IMR-90 (cell line): ENCODE measurements at regions not wholly inside any gene's neighbourhood (a gene's known extent, or its start where the extent isn't known, plus 50 kb on each side); places are given as distances from the start of the nearest gene placed in this dataset.

Experiments
- ATAC-seq: fragments of 200-7000 bp; cut with Tn5 transposase; 2 replicates; pipeline ENCODE4 v1.9.1; 2020; ENCODE audit warnings: low read depth, mild to moderate bottlenecking, moderate library complexity
- BruUV-seq: library from RNA; stranded (reverse); fragments of 400-500 nt; replicated peaks from 2 replicates; lab custom pipeline; 2021; lab: Mats Ljungman, UMichigan
- CTCF ChIA-PET: fragments of 300-600 bp; formaldehyde crosslinking; extraction: SDS; loops from one replicate; lab custom pipeline; 2021; ENCODE audit warnings: antibody characterized with exemption; lab: Yijun Ruan, JAX
- POLR2A ChIA-PET: fragments of 300-600 bp; sonication (Branson Sonifier 250); formaldehyde crosslinking; loops from one replicate; lab custom pipeline; 2022; ENCODE audit warnings: antibody characterized with exemption; ENCODE audit not compliant: unreplicated experiment; lab: Charles Lee
- DNase-seq: peaks from one replicate; pipeline ENCODE4 v3.0.0; 2013
- H2AFZ ChIP-seq: replicated peaks from 2 replicates; pipeline ENCODE3; 2013; ENCODE audit warnings: low read length, mild to moderate bottlenecking; ENCODE audit not compliant: poor library complexity
- H2AK5ac ChIP-seq: 2 replicates; pipeline ENCODE4 v1.6.1; 2013; ENCODE audit warnings: low read depth, low read length, inconsistent platforms
- H2AK9ac ChIP-seq: replicated peaks from 2 replicates; pipeline ENCODE3; 2013; ENCODE audit warnings: mild to moderate bottlenecking, low read depth, low read length, moderate library complexity; ENCODE audit not compliant: poor library complexity
- H2BK120ac ChIP-seq: 2 replicates; pipeline ENCODE4 v1.6.1; 2013; ENCODE audit warnings: low read depth, low read length, inconsistent platforms
- H2BK15ac ChIP-seq: 3 replicates; pipeline ENCODE4 v1.6.1; 2013; ENCODE audit warnings: low read depth, low read length, inconsistent platforms
- H2BK20ac ChIP-seq: 2 replicates; pipeline ENCODE4 v1.6.1; 2013; ENCODE audit warnings: low read depth, mild to moderate bottlenecking, inconsistent platforms, low read length, moderate library complexity
- H2BK5ac ChIP-seq: 2 replicates; pipeline ENCODE4 v1.6.1; 2013; ENCODE audit warnings: mild to moderate bottlenecking, low read depth, low read length, inconsistent platforms; ENCODE audit not compliant: poor library complexity, severe bottlenecking
- H3K14ac ChIP-seq: replicated peaks from 2 replicates; pipeline ENCODE4 v1.6.1; 2013; ENCODE audit warnings: low read depth, low read length, inconsistent platforms
- H3K18ac ChIP-seq: 2 replicates; pipeline ENCODE4 v1.6.1; 2013; ENCODE audit warnings: low read depth, low read length, control low read depth
- H3K23ac ChIP-seq: 2 replicates; pipeline ENCODE4 v1.6.1; 2013; ENCODE audit warnings: low read depth, low read length, inconsistent platforms
- H3K27ac ChIP-seq: 2 replicates; pipeline ENCODE4 v1.5.1; 2013; ENCODE audit warnings: mild to moderate bottlenecking, control low read depth, low read length; ENCODE audit not compliant: insufficient read depth
- H3K27me3 ChIP-seq: 2 replicates; pipeline ENCODE4 v1.6.1; 2013; ENCODE audit warnings: low read length; ENCODE audit not compliant: control insufficient read depth, insufficient read depth
- H3K36me3 ChIP-seq: 2 replicates; pipeline ENCODE4 v1.6.1; 2013; ENCODE audit warnings: low read length, mixed read lengths; ENCODE audit not compliant: control insufficient read depth, insufficient read depth
- H3K4ac ChIP-seq: 2 replicates; pipeline ENCODE4 v1.6.1; 2013; ENCODE audit warnings: low read depth, low read length, inconsistent platforms
- H3K4me1 ChIP-seq: 2 replicates; pipeline ENCODE4 v1.6.1; 2013; ENCODE audit warnings: low read length, mixed read lengths; ENCODE audit not compliant: control insufficient read depth, insufficient read depth
- H3K4me2 ChIP-seq: 2 replicates; pipeline ENCODE4 v1.6.1; 2013; ENCODE audit warnings: low read depth, mild to moderate bottlenecking, control low read depth, low read length, moderate library complexity
- H3K4me3 ChIP-seq: 2 replicates; pipeline ENCODE4 v1.5.1; 2013; ENCODE audit warnings: low read depth, mild to moderate bottlenecking, control low read depth, low read length, moderate library complexity; ENCODE audit not compliant: insufficient read depth
- H3K56ac ChIP-seq: 2 replicates; pipeline ENCODE4 v1.6.1; 2013; ENCODE audit warnings: low read length, inconsistent platforms; ENCODE audit not compliant: insufficient read depth; ENCODE audit errors: extremely low read depth
- H3K79me1 ChIP-seq, 2 experiments: 2 replicates each; pipeline ENCODE4 v1.6.1; 2013; ENCODE audit warnings: low read length in 2 of 2, inconsistent platforms in 1 of 2, low read depth in 1 of 2
- H3K9ac ChIP-seq: 2 replicates; pipeline ENCODE4 v1.6.1; 2013; ENCODE audit warnings: low read depth, low read length, control low read depth
- H3K9me1 ChIP-seq: 2 replicates; pipeline ENCODE4 v1.6.1; 2013; ENCODE audit warnings: low read length, inconsistent platforms; ENCODE audit not compliant: insufficient read depth
- H3K9me3 ChIP-seq: 2 replicates; pipeline ENCODE4 v1.6.1; 2013; ENCODE audit warnings: low read length; ENCODE audit not compliant: control insufficient read depth, insufficient read depth
- H4K20me1 ChIP-seq: 2 replicates; pipeline ENCODE4 v1.6.1; 2013; ENCODE audit warnings: low read length, inconsistent platforms; ENCODE audit not compliant: insufficient read depth
- H4K5ac ChIP-seq: 2 replicates; pipeline ENCODE4 v1.6.1; 2013; ENCODE audit warnings: mild to moderate bottlenecking, low read depth, low read length, control low read depth
- H4K8ac ChIP-seq, 2 experiments: 2 replicates each; pipeline ENCODE4 v1.6.1; 2013; ENCODE audit warnings: low read depth in 2 of 2, low read length in 2 of 2, control low read depth in 1 of 2, inconsistent platforms in 1 of 2
- H4K91ac ChIP-seq: 2 replicates; pipeline ENCODE4 v1.6.1; 2013; ENCODE audit warnings: low read depth, low read length, inconsistent platforms; ENCODE audit not compliant: insufficient read depth
- CEBPB ChIP-seq: IDR thresholded peaks from 2 replicates; pipeline ENCODE4 v1.6.1; 2012; ENCODE audit warnings: low read depth, low read length, improper control_type of control experiment
- CHD1 ChIP-seq: IDR thresholded peaks from 2 replicates; pipeline ENCODE4 v1.6.1; 2012; ENCODE audit warnings: low read depth, low read length, improper control_type of control experiment
- ELK1 ChIP-seq: fragments of 150-350 bp; IDR thresholded peaks from 2 replicates; pipeline ENCODE4 v1.6.1; 2016; ENCODE audit warnings: low read depth, mild to moderate bottlenecking, low read length, moderate library complexity, borderline replicate concordance
- FOS ChIP-seq: fragments of 150-350 bp; IDR thresholded peaks from 2 replicates; pipeline ENCODE4 v1.6.1; 2016; ENCODE audit warnings: low read depth, low read length
- MAZ ChIP-seq: IDR thresholded peaks from 2 replicates; pipeline ENCODE4 v1.6.1; 2012; ENCODE audit warnings: low read depth, mild to moderate bottlenecking, low read length, improper control_type of control experiment, moderate library complexity, borderline replicate concordance
- NFE2L2 ChIP-seq: fragments of 150-350 bp; IDR thresholded peaks from 2 replicates; pipeline ENCODE4 v1.6.1; 2016; ENCODE audit warnings: low read depth, mild to moderate bottlenecking, low read length
- POLR2A ChIP-seq: IDR thresholded peaks from 2 replicates; pipeline ENCODE4 v1.6.1; 2012; ENCODE audit warnings: mild to moderate bottlenecking, low read depth, low read length
- RAD21 ChIP-seq: IDR thresholded peaks from 2 replicates; pipeline ENCODE4 v1.6.1; 2012; ENCODE audit warnings: low read length, improper control_type of control experiment
- RCOR1 ChIP-seq: IDR thresholded peaks from 2 replicates; pipeline ENCODE4 v1.6.1; 2012; ENCODE audit warnings: mild to moderate bottlenecking, low read length, improper control_type of control experiment; ENCODE audit not compliant: insufficient replicate concordance
- RFX5 ChIP-seq: IDR thresholded peaks from 2 replicates; pipeline ENCODE4 v1.8.0; 2012; ENCODE audit warnings: low read depth, mild to moderate bottlenecking, low read length, moderate library complexity
- SMC3 ChIP-seq: fragments of 150-350 bp; IDR thresholded peaks from 2 replicates; pipeline ENCODE4 v1.6.1; 2016; ENCODE audit warnings: low read depth, mild to moderate bottlenecking, antibody characterized with exemption, low read length, moderate library complexity
- USF2 ChIP-seq: fragments of 150-350 bp; IDR thresholded peaks from 2 replicates; pipeline ENCODE4 v1.6.1; 2017; ENCODE audit warnings: mild to moderate bottlenecking, antibody characterized with exemption, low read length, low read depth
- WGBS, 2 experiments: methylation state at CpG; one replicate each; pipeline versions ENCODE4 v1.1.5 to v1.1.7; 2013; ENCODE audit warnings: missing lambda C conversion rate in 2 of 2; ENCODE audit not compliant: insufficient read length in 1 of 2; ENCODE audit errors: extremely low coverage in 2 of 2; 5-methylcytosine and 5-hydroxymethylcytosine counted together
- dilution Hi-C: fragments of 300-500 bp; cut with HindIII; formaldehyde crosslinking; loops from one replicate; pipeline ENCODE4 v1.14.3; 2018; ENCODE audit warnings: low sequenced_read_pairs; ENCODE audit not compliant: unreplicated experiment
- in situ Hi-C: fragments of 300-500 bp; cut with MboI; formaldehyde crosslinking; loops from 3 replicates; pipeline ENCODE4 v1.14.3; 2019; ENCODE audit warnings: low sequenced_read_pairs, inconsistent platforms, mixed read lengths
- intact Hi-C: fragments of 100-400 bp; cut with micrococcal nuclease; formaldehyde crosslinking; loops from 2 replicates; pipeline ENCODE4 v1.10.0; 2022

DNA sequence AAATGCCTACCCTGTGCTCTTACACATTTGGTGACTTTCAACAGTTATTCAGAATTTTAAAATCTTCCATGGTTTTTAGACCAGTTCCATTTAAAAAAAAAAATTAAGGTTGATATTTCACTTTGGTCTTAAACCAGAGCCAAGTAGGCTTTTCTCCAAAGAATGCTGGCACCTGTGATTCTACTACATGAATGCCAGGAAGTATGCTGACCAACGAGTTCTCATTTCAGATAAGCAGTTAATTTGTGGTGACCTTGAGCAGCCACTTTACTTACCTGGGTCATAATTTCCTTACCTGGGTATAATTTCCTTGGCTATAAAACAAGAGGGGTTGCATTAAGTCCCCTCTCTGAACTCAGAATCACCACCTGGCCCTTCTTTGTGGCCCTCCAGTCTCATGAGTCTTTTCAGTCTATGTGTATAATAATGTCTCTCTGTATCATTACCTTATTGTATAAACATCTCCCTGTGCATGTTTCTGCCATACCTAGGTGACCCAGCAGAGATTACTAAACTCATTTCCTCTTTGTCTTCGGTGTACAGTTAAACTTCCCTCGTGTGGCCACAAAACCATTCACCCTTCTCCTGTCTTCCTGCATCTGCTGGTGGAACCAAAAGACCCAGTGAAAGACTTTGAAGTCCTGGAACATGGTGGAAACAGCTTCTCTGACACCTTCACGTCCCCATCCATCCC, 139.1 kb upstream of the DPT start:
- ChIA-PET CTCF (no interaction called here), POLR2A (no interaction called here)
- intact Hi-C loops (no loop called here), dilution Hi-C loops (no loop called here), in situ Hi-C loops (no loop called here)
- H2AK5ac ChIP-seq = no peak overlapping the region
- H4K91ac ChIP-seq = no peak overlapping the region
- no peak overlapping the region for H2BK15ac ChIP-seq
- H4K8ac ChIP-seq = no peak overlapping the region
- H3K4ac ChIP-seq = no peak overlapping the region
- no peak overlapping the region for H3K18ac ChIP-seq
- H2BK5ac ChIP-seq = no peak overlapping the region
- H2AK9ac ChIP-seq = no peak overlapping the region
- no peak overlapping the region for H2BK20ac ChIP-seq
- no peak overlapping the region for H3K4me3 ChIP-seq
- no peak for ATAC-seq
- TF ChIP-seq MAZ (no peak), RCOR1 (no peak), POLR2A (no peak), CEBPB (no peak), USF2 (no peak), FOS (no peak), NFE2L2 (no peak), RFX5 (no peak), SMC3 (no peak), CHD1 (no peak), RAD21 (no peak), ELK1 (no peak)
- no peak overlapping the region for H3K23ac ChIP-seq
- no peak overlapping the region for H3K27ac ChIP-seq
- no CpG with 5 or more reads among the region's 4 CpGs for WGBS, 2 experiments
- H3K36me3 ChIP-seq = no peaks in the 10 kb centered on the region
- no peak overlapping the region for H3K56ac ChIP-seq
- H3K9me1 ChIP-seq = no peaks in the 10 kb centered on the region
- no peak overlapping the region for H4K5ac ChIP-seq
- H3K9ac ChIP-seq = no peak overlapping the region
- no peak overlapping the region for H2AFZ ChIP-seq
- no peaks in the 10 kb centered on the region for H3K79me1 ChIP-seq
- no peak overlapping the region for H3K14ac ChIP-seq
- no peaks in the 10 kb centered on the region for H3K9me3 ChIP-seq
- H3K4me1 ChIP-seq = no peaks in the 10 kb centered on the region
- H2BK120ac ChIP-seq = no peak overlapping the region
- no peaks in the 10 kb centered on the region for H4K20me1 ChIP-seq
- no TSS peak for BruUV-seq
- no peak overlapping the region for H3K4me2 ChIP-seq
- DNase-seq = no peak
- no peaks in the 10 kb centered on the region for H3K27me3 ChIP-seq
